MM.1S (cell line): ENCODE measurements at regions not wholly inside any gene's neighbourhood (a gene's known extent, or its start where the extent isn't known, plus 50 kb on each side); places are given as distances from the start of the nearest gene placed in this dataset.

Experiments used
- DNase-seq: peaks from one replicate; pipeline ENCODE4 v3.0.0-alpha.2; 2015
- H2AFZ ChIP-seq: fragments of 300-600 bp; sonication (generic); 2 replicates; pipeline ENCODE4 v1.6.0; 2016; ENCODE audit warnings: antibody characterized with exemption, low read length
- H3F3A ChIP-seq: fragments of 300-600 bp; sonication (generic); 2 replicates; pipeline ENCODE4 v1.6.1; 2016; ENCODE audit warnings: mild to moderate bottlenecking, antibody characterized with exemption, low read length, moderate library complexity, mixed read lengths; ENCODE audit not compliant: insufficient read depth
- H3K27ac ChIP-seq: fragments of 300-600 bp; sonication (generic); 2 replicates; pipeline ENCODE4 v1.5.1; 2016; ENCODE audit warnings: mild to moderate bottlenecking, low read length
- H3K27me3 ChIP-seq: fragments of 300-600 bp; sonication (generic); replicated peaks from 2 replicates; pipeline ENCODE4 v1.6.0; 2016; ENCODE audit warnings: low read length; ENCODE audit not compliant: insufficient read depth
- H3K36me3 ChIP-seq: fragments of 300-600 bp; sonication (generic); replicated peaks from 2 replicates; pipeline ENCODE4 v1.6.1; 2016; ENCODE audit warnings: mild to moderate bottlenecking, low read length, mixed read lengths; ENCODE audit not compliant: insufficient read depth
- H3K4me1 ChIP-seq: fragments of 300-600 bp; sonication (generic); 2 replicates; pipeline ENCODE4 v1.6.1; 2016; ENCODE audit warnings: low read length, mixed read lengths
- H3K4me2 ChIP-seq: fragments of 300-600 bp; sonication (generic); 2 replicates; pipeline ENCODE4 v1.6.0; 2016; ENCODE audit warnings: low read depth, low read length
- H3K4me3 ChIP-seq: fragments of 300-600 bp; sonication (generic); 2 replicates; pipeline ENCODE4 v1.5.1; 2016; ENCODE audit warnings: low read length, mixed read lengths
- H3K79me2 ChIP-seq: fragments of 300-600 bp; sonication (generic); 2 replicates; pipeline ENCODE4 v1.6.1; 2016; ENCODE audit warnings: mixed run types, low read length, mixed read lengths
- H3K9ac ChIP-seq: fragments of 300-600 bp; sonication (generic); 2 replicates; pipeline ENCODE4 v1.6.1; 2016; ENCODE audit warnings: low read length, mixed read lengths
- H3K9me2 ChIP-seq: fragments of 300-600 bp; sonication (generic); replicated peaks from 2 replicates; pipeline ENCODE4 v1.6.1; 2016; ENCODE audit warnings: mild to moderate bottlenecking, low read length, mixed read lengths; ENCODE audit not compliant: insufficient read depth
- H3K9me3 ChIP-seq: fragments of 300-600 bp; sonication (generic); replicated peaks from 2 replicates; pipeline ENCODE4 v1.6.1; 2016; ENCODE audit warnings: mild to moderate bottlenecking, low read length, mixed read lengths; ENCODE audit not compliant: insufficient read depth
- H4K20me1 ChIP-seq: fragments of 300-600 bp; sonication (generic); 2 replicates; pipeline ENCODE4 v1.6.1; 2016; ENCODE audit warnings: mild to moderate bottlenecking, low read length, moderate library complexity, mixed read lengths; ENCODE audit not compliant: insufficient read depth
- EZH2 ChIP-seq: fragments of 300-600 bp; sonication (generic); optimal IDR thresholded peaks from 2 replicates; pipeline ENCODE3; 2017; ENCODE audit warnings: low read depth, mild to moderate bottlenecking, antibody characterized with exemption, low read length, mixed read lengths
- EZH2phosphoT487 ChIP-seq: fragments of 300-600 bp; sonication (generic); IDR thresholded peaks from 2 replicates; pipeline ENCODE4 v1.6.1; 2018; ENCODE audit warnings: antibody characterized with exemption, low read length
- TF ChIP-seq, protein P1 (sequence below): fragments of 300-600 bp; sonication (generic); IDR thresholded peaks from 2 replicates; pipeline ENCODE4 v1.5.1; 2016; ENCODE audit warnings: antibody characterized with exemption, low read length, mixed read lengths

DNA sequence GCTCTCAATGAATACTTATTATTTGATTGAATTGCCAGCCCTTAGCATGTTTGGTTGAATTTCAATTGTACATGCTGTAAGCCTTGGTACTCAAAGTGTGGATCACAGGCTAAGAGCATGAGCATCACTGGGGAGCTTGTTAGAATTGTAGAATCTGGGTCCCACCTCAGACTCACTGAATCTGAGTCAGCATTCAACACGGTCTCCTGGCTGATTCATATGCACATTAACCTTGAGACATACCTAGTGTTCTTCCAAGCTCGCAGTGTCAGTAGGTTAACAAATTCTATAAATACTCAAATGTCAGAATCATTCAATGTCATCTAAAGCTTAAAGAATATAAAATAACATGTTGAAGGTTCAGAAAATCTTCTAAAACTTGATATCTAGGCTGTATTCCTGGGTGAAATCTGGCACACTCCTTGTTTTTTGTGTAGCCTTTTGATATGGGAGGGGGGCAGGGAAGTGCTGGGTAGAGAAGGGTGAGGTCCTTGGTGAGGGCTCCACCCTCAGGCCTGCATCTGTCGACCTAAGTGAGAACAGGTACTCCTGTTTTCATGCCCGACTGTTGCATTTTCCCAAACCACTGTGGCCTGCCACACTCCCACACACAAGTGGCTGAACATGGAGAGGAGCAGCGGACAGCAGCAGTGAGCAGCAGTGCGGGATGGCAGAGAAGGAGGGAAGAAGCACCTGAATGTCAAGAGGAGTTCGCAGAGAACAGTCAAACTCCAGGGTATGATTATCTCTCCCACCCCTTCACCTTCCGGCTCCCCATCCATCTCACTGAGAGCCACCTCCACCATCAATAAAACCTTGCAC lies 529.6 kb upstream of the IGFBP7 start:
- TF ChIP-seq EZH2 (no peak), EZH2phosphoT487 (no peak)
- TF ChIP-seq, protein P1, sequence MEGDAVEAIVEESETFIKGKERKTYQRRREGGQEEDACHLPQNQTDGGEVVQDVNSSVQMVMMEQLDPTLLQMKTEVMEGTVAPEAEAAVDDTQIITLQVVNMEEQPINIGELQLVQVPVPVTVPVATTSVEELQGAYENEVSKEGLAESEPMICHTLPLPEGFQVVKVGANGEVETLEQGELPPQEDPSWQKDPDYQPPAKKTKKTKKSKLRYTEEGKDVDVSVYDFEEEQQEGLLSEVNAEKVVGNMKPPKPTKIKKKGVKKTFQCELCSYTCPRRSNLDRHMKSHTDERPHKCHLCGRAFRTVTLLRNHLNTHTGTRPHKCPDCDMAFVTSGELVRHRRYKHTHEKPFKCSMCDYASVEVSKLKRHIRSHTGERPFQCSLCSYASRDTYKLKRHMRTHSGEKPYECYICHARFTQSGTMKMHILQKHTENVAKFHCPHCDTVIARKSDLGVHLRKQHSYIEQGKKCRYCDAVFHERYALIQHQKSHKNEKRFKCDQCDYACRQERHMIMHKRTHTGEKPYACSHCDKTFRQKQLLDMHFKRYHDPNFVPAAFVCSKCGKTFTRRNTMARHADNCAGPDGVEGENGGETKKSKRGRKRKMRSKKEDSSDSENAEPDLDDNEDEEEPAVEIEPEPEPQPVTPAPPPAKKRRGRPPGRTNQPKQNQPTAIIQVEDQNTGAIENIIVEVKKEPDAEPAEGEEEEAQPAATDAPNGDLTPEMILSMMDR = no peak
- Histone ChIP-seq H3K27me3 (no peaks in the 10 kb centered on the region), H3K9me2 (no peaks in the 10 kb centered on the region), H3K4me3 (no peak overlapping the region), H3K79me2 (no peaks in the 10 kb centered on the region), H2AFZ (no peak overlapping the region), H3K36me3 (no peaks in the 10 kb centered on the region), H3K4me2 (no peak overlapping the region), H3K9me3 (no peaks in the 10 kb centered on the region), H3K4me1 (no peaks in the 10 kb centered on the region), H3K27ac (no peak overlapping the region), H3K9ac (no peak overlapping the region), H3F3A (no peaks in the 10 kb centered on the region), H4K20me1 (no peaks in the 10 kb centered on the region)
- DNase-seq = no peak

DNA sequence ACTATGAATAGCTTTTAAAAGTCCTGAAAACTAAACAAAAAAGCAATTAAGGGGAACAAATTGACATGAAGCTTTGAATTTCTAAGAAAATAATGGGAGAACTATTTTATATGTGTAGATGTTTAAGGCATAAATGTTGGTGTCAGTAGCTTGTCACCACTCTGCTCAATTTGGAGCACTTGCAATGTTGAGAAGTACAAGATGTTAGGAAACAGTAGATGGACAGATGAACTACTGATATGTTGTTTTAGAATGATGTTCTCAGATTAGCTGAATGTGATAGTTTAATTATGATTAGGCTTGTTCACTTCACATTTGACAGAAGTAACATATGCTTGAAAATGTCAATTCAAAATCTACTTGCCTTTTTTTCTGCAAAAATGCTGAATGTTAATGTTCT lies 525.7 kb upstream of the IGFBP7 start:
- TF ChIP-seq EZH2phosphoT487 = no peak
- TF ChIP-seq EZH2 = no peak
- TF ChIP-seq, protein P1 = no peak
- Histone ChIP-seq H3F3A (no peaks in the 10 kb centered on the region), H3K9me2 (no peaks in the 10 kb centered on the region), H3K36me3 (no peaks in the 10 kb centered on the region), H3K4me1 (no peaks in the 10 kb centered on the region), H3K4me3 (no peak overlapping the region), H2AFZ (no peak overlapping the region), H3K9ac (no peak overlapping the region), H3K9me3 (no peaks in the 10 kb centered on the region), H3K27me3 (no peaks in the 10 kb centered on the region), H3K79me2 (no peaks in the 10 kb centered on the region), H3K4me2 (no peak overlapping the region), H4K20me1 (no peaks in the 10 kb centered on the region), H3K27ac (no peak overlapping the region)
- DNase-seq = no peak

DNA sequence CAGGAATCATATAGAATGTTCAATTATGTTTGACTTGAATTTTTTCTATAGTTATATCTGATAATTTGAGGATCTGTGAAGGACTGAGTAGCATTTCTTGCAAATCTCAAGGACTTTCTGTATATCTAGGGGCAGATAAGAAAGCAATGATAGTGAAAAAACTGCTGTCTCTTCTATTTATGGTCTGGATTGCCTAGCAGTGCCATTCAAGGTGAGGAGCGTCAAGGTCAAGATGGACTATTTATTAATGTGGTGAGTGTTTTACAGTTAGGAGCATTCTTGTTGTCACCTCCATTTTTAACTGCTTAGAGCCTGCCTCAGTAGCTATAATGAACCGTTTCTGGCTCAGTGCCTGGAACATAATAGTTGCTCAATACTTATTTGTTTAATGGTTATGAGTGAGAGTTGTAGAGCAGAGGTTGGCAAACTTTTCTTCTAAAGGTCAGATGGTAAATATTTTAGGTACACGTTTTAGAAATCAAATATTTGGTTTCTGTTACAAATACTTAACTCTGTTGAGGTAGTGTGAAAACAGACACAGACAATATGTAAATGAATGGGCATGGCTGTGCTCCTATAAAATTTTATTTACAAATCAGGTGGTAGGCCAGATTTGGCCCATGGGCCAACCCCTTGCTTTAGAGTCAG lies 523.2 kb upstream of the IGFBP7 start:
- Histone ChIP-seq H3K9me3 (no peaks in the 10 kb centered on the region), H3K36me3 (no peaks in the 10 kb centered on the region), H2AFZ (no peak overlapping the region), H3K79me2 (no peaks in the 10 kb centered on the region), H3K27ac (no peak overlapping the region), H3K9me2 (no peaks in the 10 kb centered on the region), H3K4me2 (no peak overlapping the region), H3K4me1 (no peaks in the 10 kb centered on the region), H3K27me3 (no peaks in the 10 kb centered on the region), H3K4me3 (no peak overlapping the region), H3K9ac (no peak overlapping the region), H3F3A (no peaks in the 10 kb centered on the region), H4K20me1 (no peaks in the 10 kb centered on the region)
- DNase-seq = no peak
- TF ChIP-seq, protein P1 = no peak
- TF ChIP-seq EZH2 (no peak), EZH2phosphoT487 (no peak)
